OCI-LY3 (cell line): ENCODE measurements at regions not wholly inside any gene's neighbourhood (a gene's known extent, or its start where the extent isn't known, plus 50 kb on each side); places are given as distances from the start of the nearest gene placed in this dataset.

Source experiments
- H2AFZ ChIP-seq: fragments of 200-600, 300-600 bp; shearing (Covaris generic); 2 replicates; pipeline ENCODE4 v1.6.0; 2014; ENCODE audit warnings: antibody characterized with exemption, low read depth, low read length
- H3K27ac ChIP-seq: fragments of 200-600, 300-600 bp; sonication (generic); 2 replicates; pipeline ENCODE4 v1.5.1; 2014; ENCODE audit warnings: mild to moderate bottlenecking, low read length, moderate library complexity, mixed read lengths
- H3K27me3 ChIP-seq: fragments of 200-600, 300-600 bp; sonication (generic); 2 replicates; pipeline ENCODE4 v1.6.1; 2014; ENCODE audit warnings: low read depth, low read length, mixed read lengths
- H3K36me3 ChIP-seq: fragments of 200-600, 300-600 bp; sonication (generic); replicated peaks from 2 replicates; pipeline ENCODE3; 2014; ENCODE audit warnings: low read depth, low read length, mixed read lengths
- H3K4me1 ChIP-seq: fragments of 300-600, 200-600 bp; sonication (generic); 2 replicates; pipeline ENCODE4 v1.6.1; 2014; ENCODE audit warnings: low read length, mixed read lengths
- H3K4me2 ChIP-seq: fragments of 200-600, 300-600 bp; sonication (generic); 2 replicates; pipeline ENCODE4 v1.6.1; 2014; ENCODE audit warnings: low read length, mixed read lengths
- H3K4me3 ChIP-seq: fragments of 300-600, 200-600 bp; sonication (generic); 2 replicates; pipeline ENCODE4 v1.5.1; 2014; ENCODE audit warnings: antibody characterized with exemption, mild to moderate bottlenecking, low read length, moderate library complexity
- H3K79me2 ChIP-seq: fragments of 300-600, 200-600 bp; shearing (Covaris generic); 2 replicates; pipeline ENCODE4 v1.6.1; 2014; ENCODE audit warnings: mild to moderate bottlenecking, low read length, mixed read lengths
- H3K9ac ChIP-seq: fragments of 300-600, 200-600 bp; shearing (Covaris generic); 2 replicates; pipeline ENCODE4 v1.6.0; 2014; ENCODE audit warnings: mild to moderate bottlenecking, low read length, moderate library complexity
- H3K9me3 ChIP-seq: fragments of 200-600, 300-600 bp; shearing (Covaris generic); 2 replicates; pipeline ENCODE4 v1.6.1; 2014; ENCODE audit warnings: low read length, mixed read lengths; ENCODE audit not compliant: insufficient read depth
- H4K20me1 ChIP-seq: fragments of 200-600, 300-600 bp; sonication (generic); 2 replicates; pipeline ENCODE4 v1.6.1; 2016; ENCODE audit warnings: low read length, mixed read lengths; ENCODE audit not compliant: insufficient read depth
- EZH2phosphoT487 ChIP-seq: fragments of 200-600 bp; shearing (Covaris generic); IDR thresholded peaks from 2 replicates; pipeline ENCODE4 v1.6.1; 2018; ENCODE audit warnings: antibody characterized with exemption, mixed run types, low read depth
- TF ChIP-seq, protein P1 (sequence below): fragments of 200-600, 300-600 bp; sonication (generic); IDR thresholded peaks from 2 replicates; pipeline ENCODE4 v1.5.1; 2014; ENCODE audit warnings: antibody characterized with exemption, low read length, low read depth

DNA sequence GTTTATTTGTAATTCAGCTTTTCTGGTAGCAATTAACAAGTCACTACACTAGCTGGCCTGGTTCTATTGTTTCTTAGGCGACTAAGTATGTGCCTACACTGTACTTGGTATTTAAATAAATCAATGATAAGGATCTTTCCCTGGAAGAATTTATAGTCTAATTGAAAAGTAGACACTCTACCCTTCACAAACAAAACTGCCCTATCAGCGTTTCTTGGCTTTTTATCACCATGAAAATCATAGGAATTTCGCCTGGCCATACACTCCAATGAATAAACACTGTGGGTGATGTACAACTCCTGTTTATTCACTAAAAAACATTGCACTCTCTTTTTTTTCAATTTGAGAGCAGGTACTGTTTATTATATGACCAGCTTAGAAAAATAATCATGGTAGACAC, 702.9 kb upstream of the ADGRL2 start:
- Histone ChIP-seq H4K20me1 (no peaks in the 10 kb centered on the region), H3K36me3 (no peaks in the 10 kb centered on the region), H3K9me3 (no peaks in the 10 kb centered on the region), H3K79me2 (no peaks in the 10 kb centered on the region), H3K27ac (no peak overlapping the region), H3K9ac (no peak overlapping the region), H3K4me2 (no peak overlapping the region), H3K27me3 (no peaks in the 10 kb centered on the region), H2AFZ (no peak overlapping the region), H3K4me1 (no peaks in the 10 kb centered on the region), H3K4me3 (no peak overlapping the region)
- TF ChIP-seq, protein P1, sequence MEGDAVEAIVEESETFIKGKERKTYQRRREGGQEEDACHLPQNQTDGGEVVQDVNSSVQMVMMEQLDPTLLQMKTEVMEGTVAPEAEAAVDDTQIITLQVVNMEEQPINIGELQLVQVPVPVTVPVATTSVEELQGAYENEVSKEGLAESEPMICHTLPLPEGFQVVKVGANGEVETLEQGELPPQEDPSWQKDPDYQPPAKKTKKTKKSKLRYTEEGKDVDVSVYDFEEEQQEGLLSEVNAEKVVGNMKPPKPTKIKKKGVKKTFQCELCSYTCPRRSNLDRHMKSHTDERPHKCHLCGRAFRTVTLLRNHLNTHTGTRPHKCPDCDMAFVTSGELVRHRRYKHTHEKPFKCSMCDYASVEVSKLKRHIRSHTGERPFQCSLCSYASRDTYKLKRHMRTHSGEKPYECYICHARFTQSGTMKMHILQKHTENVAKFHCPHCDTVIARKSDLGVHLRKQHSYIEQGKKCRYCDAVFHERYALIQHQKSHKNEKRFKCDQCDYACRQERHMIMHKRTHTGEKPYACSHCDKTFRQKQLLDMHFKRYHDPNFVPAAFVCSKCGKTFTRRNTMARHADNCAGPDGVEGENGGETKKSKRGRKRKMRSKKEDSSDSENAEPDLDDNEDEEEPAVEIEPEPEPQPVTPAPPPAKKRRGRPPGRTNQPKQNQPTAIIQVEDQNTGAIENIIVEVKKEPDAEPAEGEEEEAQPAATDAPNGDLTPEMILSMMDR: no peak
- TF ChIP-seq EZH2phosphoT487: no peak

- H3K36me3 ChIP-seq: no peaks in the 10 kb centered on the region
- TF ChIP-seq EZH2phosphoT487: no peak
- TF ChIP-seq, protein P1: no peak
- no peaks in the 10 kb centered on the region for H3K9me3 ChIP-seq
- H3K4me1 ChIP-seq: no peaks in the 10 kb centered on the region
- H2AFZ ChIP-seq: no peak overlapping the region
- no peaks in the 10 kb centered on the region for H3K79me2 ChIP-seq
- H3K4me2 ChIP-seq: no peak overlapping the region
- H4K20me1 ChIP-seq: no peaks in the 10 kb centered on the region
- no peaks in the 10 kb centered on the region for H3K27me3 ChIP-seq
- no peak overlapping the region for H3K27ac ChIP-seq
- H3K9ac ChIP-seq: no peak overlapping the region
- H3K4me3 ChIP-seq: no peak overlapping the region
Measured at GRCh38 chr1:81073580-81073979, 727.2 kb upstream of the ADGRL2 start.

GRCh38 chr1:81071969-81072753, 728.6 kb upstream of the ADGRL2 start:
- H3K27ac ChIP-seq: no peak overlapping the region
- no peak overlapping the region for H3K4me3 ChIP-seq
- TF ChIP-seq, protein P1: no peak
- TF ChIP-seq EZH2phosphoT487: no peak
- no peak overlapping the region for H2AFZ ChIP-seq
- H3K9me3 ChIP-seq: no peaks in the 10 kb centered on the region
- no peaks in the 10 kb centered on the region for H3K27me3 ChIP-seq
- no peak overlapping the region for H3K9ac ChIP-seq
- H3K4me2 ChIP-seq: no peak overlapping the region
- H3K79me2 ChIP-seq: no peaks in the 10 kb centered on the region
- H4K20me1 ChIP-seq: no peaks in the 10 kb centered on the region
- no peaks in the 10 kb centered on the region for H3K4me1 ChIP-seq
- no peaks in the 10 kb centered on the region for H3K36me3 ChIP-seq

DNA sequence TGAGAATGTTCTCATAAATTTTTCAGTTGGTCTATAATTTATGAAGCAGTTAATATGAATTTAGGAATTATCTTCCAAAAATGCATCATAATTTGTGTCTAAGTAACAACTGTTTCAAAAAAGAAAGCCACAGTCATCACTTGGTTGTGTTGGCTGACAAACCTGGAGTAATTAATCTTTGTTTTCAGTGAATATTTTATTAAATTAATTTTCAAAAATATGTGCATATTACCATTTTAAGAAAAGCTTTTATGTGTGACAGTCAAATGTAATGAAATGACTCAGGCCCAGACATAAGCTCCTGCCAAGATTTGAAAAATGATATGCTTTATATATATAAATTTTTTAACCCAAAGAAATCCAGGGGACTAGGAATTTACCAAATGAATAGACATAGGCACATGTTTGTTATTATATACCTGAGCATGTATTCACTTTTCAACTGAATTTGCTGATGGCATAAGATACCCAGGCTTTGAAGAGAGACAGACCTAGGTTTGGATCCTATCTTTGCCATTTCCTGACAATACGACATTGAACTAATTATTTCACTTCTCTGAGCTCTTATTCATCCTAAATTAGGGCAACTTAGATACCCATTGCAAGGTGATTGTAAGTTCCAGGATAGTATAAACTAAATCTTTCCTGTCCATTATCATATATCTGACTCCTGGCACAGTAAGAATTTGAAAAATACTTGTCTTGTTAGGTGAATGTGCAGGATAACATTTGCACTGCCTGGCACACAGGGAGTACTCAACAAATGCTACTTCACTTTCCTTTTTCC, 729.5 kb upstream of the ADGRL2 start:
- H3K4me2 ChIP-seq: no peak overlapping the region
- H3K27me3 ChIP-seq: no peaks in the 10 kb centered on the region
- H2AFZ ChIP-seq: no peak overlapping the region
- TF ChIP-seq EZH2phosphoT487: no peak
- TF ChIP-seq, protein P1: no peak
- H3K9me3 ChIP-seq: no peaks in the 10 kb centered on the region
- H3K9ac ChIP-seq: no peak overlapping the region
- H3K36me3 ChIP-seq: no peaks in the 10 kb centered on the region
- no peaks in the 10 kb centered on the region for H4K20me1 ChIP-seq
- H3K4me1 ChIP-seq: no peaks in the 10 kb centered on the region
- H3K79me2 ChIP-seq: no peaks in the 10 kb centered on the region
- no peak overlapping the region for H3K4me3 ChIP-seq
- H3K27ac ChIP-seq: no peak overlapping the region
